ENCODE measurements at regions not wholly inside any gene's neighbourhood (a gene's known extent, or its start where the extent isn't known, plus 50 kb on each side); places are given as distances from the start of the nearest gene placed in this dataset.

- TF ChIP-seq ILK (tag; IDR thresholded peaks at IDR 0.05; ENCODE audit: borderline replicate concordance, low read depth) = no peak
- no peak for TF ChIP-seq SMARCA4 (IDR thresholded peaks at IDR 0.05)
- no peak for TF ChIP-seq ZNF41 (CRISPR knock-in tag; conservative IDR thresholded peaks at IDR 0.05)
Observed at GRCh38 chr5:173688703-173689102, 72.3 kb upstream of the BOD1 start (continued).

- Histone ChIP-seq H3K4me2 (ENCODE audit: insufficient read depth, low read length) (no peak overlapping the region), H3K9ac (ENCODE audit: insufficient read depth in 1 of 2, low read depth in 2 of 2, low read length in 2 of 2) (0 out of 4 replicates have a peak overlapping the region, but pooled peaks of 1 of the 2 experiments have one; percentile 43), H2AFZ (ENCODE audit: low read depth, low read length) (peak overlapping the region; percentile 64), H3K4me3 (no peak overlapping the region), H3K27ac (ENCODE audit: extremely low read depth, low read depth, low read length) (no peak overlapping the region), H3K27me3 (ENCODE audit: control insufficient read depth in 2 of 2, insufficient read depth in 2 of 2, low read length in 2 of 2) (no peaks in the 10 kb centered on the region), H3K4me1 (replicated peaks in 1 of 2; ENCODE audit: control insufficient read depth in 2 of 2, insufficient read depth in 2 of 2, low read length in 2 of 2) (peaks cover 15 to 21% of the 10 kb centered on the region in 2 experiments; a peak in 3 of 5 replicates), H3K79me2 (ENCODE audit: control insufficient read depth, insufficient read depth, low read length) (no peaks in the 10 kb centered on the region), H3K9me3 (replicated peaks; ENCODE audit: control insufficient read depth, insufficient read depth, low read depth, low read length) (no peaks in the 10 kb centered on the region; the same call in 1 of the 2 replicates), H3K9me1 (ENCODE audit: control insufficient read depth, insufficient read depth, low read length) (no peaks in the 10 kb centered on the region), H4K20me1 (replicated peaks; ENCODE audit: control insufficient read depth, insufficient read depth, low read length) (no peaks in the 10 kb centered on the region), H3K36me3 (ENCODE audit: control insufficient read depth, insufficient read depth, low read length) (no peaks in the 10 kb centered on the region)
- WGBS (ENCODE audit: insufficient coverage, low coverage, missing lambda C conversion rate) = 72% methylated on average over 7 of the region's 7 CpGs
- BruUV-seq (replicated peaks) = no TSS peak
- DNase-seq (ENCODE audit: extremely low read depth in 1 of 4, low spot score in 3 of 4) (no peak), ATAC-seq (no peak), FAIRE-seq (peak; percentile 51)
- CTCF ChIA-PET (ENCODE audit: low intra/inter-chr PET ratio) = no interaction called here
- POLR2A ChIA-PET = interaction anchor here (0.7 to 1.4 kb wide), 3 partner anchors 11 to 43 kb away, joined by 3 to 9 read pairs (median 3); no protein-coding TSS in a partner anchor
- TF ChIP-seq SMARCC2 (IDR thresholded peaks at IDR 0.05; ENCODE audit: low read depth) = no peak
- TF ChIP-seq, protein P1, sequence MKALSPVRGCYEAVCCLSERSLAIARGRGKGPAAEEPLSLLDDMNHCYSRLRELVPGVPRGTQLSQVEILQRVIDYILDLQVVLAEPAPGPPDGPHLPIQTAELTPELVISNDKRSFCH (CRISPR knock-in tag; IDR thresholded peaks at IDR 0.05) = no peak
- TF ChIP-seq, protein P1 (tag; IDR thresholded peaks at IDR 0.05) = no peak
- in situ Hi-C loops (cut with MboI) = no loop called here
- intact Hi-C loops (cut with micrococcal nuclease) = no loop called here
Observed at GRCh38 chr5:173689171-173689736, 72.8 kb upstream of the BOD1 start.

All from K562 (cell line).